PC-3 (cell line): ENCODE measurements at regions not wholly inside any gene's neighbourhood (a gene's known extent, or its start where the extent isn't known, plus 50 kb on each side); places are given as distances from the start of the nearest gene placed in this dataset.

Source experiments
- EZH2phosphoT487 ChIP-seq: fragments of 300-600 bp; sonication (generic); IDR thresholded peaks from 2 replicates; pipeline ENCODE4 v1.6.1; 2018; ENCODE audit warnings: mild to moderate bottlenecking, antibody characterized with exemption, low read length, borderline replicate concordance
- TF ChIP-seq, protein P1 (sequence below): fragments of 300-600 bp; sonication (generic); conservative IDR thresholded peaks from 2 replicates; pipeline ENCODE4 v1.5.1; 2017; ENCODE audit warnings: antibody characterized with exemption, low read depth, mild to moderate bottlenecking, low read length

DNA sequence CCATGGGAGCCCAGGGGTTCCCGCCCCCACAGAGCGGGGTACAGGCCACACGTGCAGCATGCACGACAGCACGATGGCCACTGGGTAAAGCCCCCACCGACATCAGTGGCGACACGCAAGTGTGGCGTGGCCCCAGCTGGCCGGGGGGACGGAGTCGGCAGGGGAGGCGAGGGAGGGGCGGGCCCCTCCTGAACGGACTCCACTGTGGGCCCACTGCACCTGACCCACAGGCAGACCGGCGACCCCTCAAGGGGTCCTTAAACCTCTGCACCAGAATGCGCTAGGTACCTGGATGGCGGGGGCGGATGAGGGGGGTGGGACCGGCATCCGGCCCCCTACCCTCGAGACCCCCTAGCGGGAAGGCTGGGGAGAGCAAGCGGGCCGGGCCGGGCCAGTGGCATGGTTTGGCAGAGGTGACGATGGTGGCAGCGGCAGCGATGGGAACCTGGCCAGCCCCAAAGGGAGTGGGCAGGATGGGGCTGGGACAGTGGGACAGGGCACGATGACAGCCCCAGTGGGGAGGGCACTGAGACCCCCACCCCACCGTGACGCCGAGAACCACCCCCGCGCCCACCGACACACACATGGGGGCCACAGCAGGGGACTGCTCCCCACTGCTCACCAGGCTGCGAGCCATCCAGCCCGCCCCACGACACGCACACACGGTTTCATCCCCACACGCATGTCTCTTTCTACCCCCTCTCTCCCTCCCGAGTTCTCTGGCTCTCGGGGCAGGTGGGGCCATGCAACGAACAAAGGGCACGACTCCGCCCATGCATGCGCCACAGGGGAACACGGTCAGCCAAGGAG lies 91.9 kb upstream of the ANKRD30BL start:
- no peak for TF ChIP-seq EZH2phosphoT487
- TF ChIP-seq, protein P1, sequence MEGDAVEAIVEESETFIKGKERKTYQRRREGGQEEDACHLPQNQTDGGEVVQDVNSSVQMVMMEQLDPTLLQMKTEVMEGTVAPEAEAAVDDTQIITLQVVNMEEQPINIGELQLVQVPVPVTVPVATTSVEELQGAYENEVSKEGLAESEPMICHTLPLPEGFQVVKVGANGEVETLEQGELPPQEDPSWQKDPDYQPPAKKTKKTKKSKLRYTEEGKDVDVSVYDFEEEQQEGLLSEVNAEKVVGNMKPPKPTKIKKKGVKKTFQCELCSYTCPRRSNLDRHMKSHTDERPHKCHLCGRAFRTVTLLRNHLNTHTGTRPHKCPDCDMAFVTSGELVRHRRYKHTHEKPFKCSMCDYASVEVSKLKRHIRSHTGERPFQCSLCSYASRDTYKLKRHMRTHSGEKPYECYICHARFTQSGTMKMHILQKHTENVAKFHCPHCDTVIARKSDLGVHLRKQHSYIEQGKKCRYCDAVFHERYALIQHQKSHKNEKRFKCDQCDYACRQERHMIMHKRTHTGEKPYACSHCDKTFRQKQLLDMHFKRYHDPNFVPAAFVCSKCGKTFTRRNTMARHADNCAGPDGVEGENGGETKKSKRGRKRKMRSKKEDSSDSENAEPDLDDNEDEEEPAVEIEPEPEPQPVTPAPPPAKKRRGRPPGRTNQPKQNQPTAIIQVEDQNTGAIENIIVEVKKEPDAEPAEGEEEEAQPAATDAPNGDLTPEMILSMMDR = no peak
